GM12878 (cell line): ENCODE measurements at regions not wholly inside any gene's neighbourhood (a gene's known extent, or its start where the extent isn't known, plus 50 kb on each side); places are given as distances from the start of the nearest gene placed in this dataset.

Source experiments
- CHD1 ChIP-seq: IDR thresholded peaks from 2 replicates; pipeline ENCODE4 v1.6.1; 2012; ENCODE audit warnings: low read depth, low read length, improper control_type of control experiment
- ETV6 ChIP-seq, 2 experiments: fragments of 450-650 bp in 1 of 2; IDR thresholded peaks in 1 of 2; conservative IDR thresholded peaks in 1 of 2; 2 replicates each; pipeline ENCODE4 v1.6.1; 2014; ENCODE audit warnings: antibody characterized with exemption in 1 of 2, borderline replicate concordance in 1 of 2, low read depth in 1 of 2, mild to moderate bottlenecking in 1 of 2, moderate library complexity in 1 of 2
- IRF5 ChIP-seq: fragments of 450-650 bp; IDR thresholded peaks from 2 replicates; pipeline ENCODE4 v1.6.1; 2017; ENCODE audit warnings: borderline replicate concordance
- REST ChIP-seq: IDR thresholded peaks from 2 replicates; pipeline ENCODE4 v1.6.1; 2012; ENCODE audit warnings: mild to moderate bottlenecking, low read depth, low read length
- SMC3 ChIP-seq: IDR thresholded peaks from 2 replicates; pipeline ENCODE4 v1.6.1; 2011; ENCODE audit warnings: low read length, improper control_type of control experiment, borderline replicate concordance
- USF2 ChIP-seq: IDR thresholded peaks from 2 replicates; pipeline ENCODE4 v1.6.1; 2011; ENCODE audit warnings: low read depth, low read length, improper control_type of control experiment, borderline replicate concordance
- ZBTB40 ChIP-seq: fragments of 450-650 bp; IDR thresholded peaks from 2 replicates; pipeline ENCODE4 v1.6.1; 2016; ENCODE audit warnings: mild to moderate bottlenecking, moderate library complexity, borderline replicate concordance

- no peak for TF ChIP-seq SMC3
- TF ChIP-seq CHD1, result no peak
- no peak for TF ChIP-seq ZBTB40
- no peak for TF ChIP-seq IRF5
- no peak for TF ChIP-seq REST
- TF ChIP-seq USF2, result no peak
- TF ChIP-seq ETV6 (conservative IDR thresholded peaks at IDR 0.05 in 1 of 2, IDR thresholded peaks at IDR 0.05 in 1 of 2; ENCODE audit: borderline replicate concordance in 1 of 2, low read depth in 1 of 2), result no peak
These were observed 1325.5 kb downstream of the REEP3 start (continued) for GRCh38 chr10:64846700-64847099.
